Keratinocyte (primary cell): ENCODE measurements at regions not wholly inside any gene's neighbourhood (a gene's known extent, or its start where the extent isn't known, plus 50 kb on each side); places are given as distances from the start of the nearest gene placed in this dataset.

Source experiments
- DNase-seq: peaks from one replicate; pipeline ENCODE4 v3.0.0-alpha.2; 2011; ENCODE audit warnings: low read depth, missing footprints, low spot score
- FAIRE-seq: peaks from 2 replicates; lab custom pipeline; 2011; peaks lifted over from hg19 to GRCh38; lab: Jason Lieb, UNC
- H2AFZ ChIP-seq: 2 replicates; pipeline ENCODE4 v1.6.0; 2012; ENCODE audit warnings: low read length, control low read depth, inconsistent platforms; ENCODE audit not compliant: control insufficient read depth
- H3K27ac ChIP-seq: 2 replicates; pipeline ENCODE4 v1.5.1; 2011; ENCODE audit warnings: low read length; ENCODE audit not compliant: control insufficient read depth, insufficient read depth
- H3K27me3 ChIP-seq: 3 replicates; pipeline ENCODE4 v1.6.0; 2011; ENCODE audit warnings: low read length; ENCODE audit not compliant: control insufficient read depth, insufficient read depth; ENCODE audit errors: extremely low read depth
- H3K36me3 ChIP-seq, 2 experiments: 2 replicates in 1 of 2; 3 replicates in 1 of 2; pipeline ENCODE4 v1.5.1; 2011; ENCODE audit warnings: low read length in 2 of 2, mild to moderate bottlenecking in 1 of 2; ENCODE audit not compliant: control insufficient read depth in 2 of 2, insufficient read depth in 2 of 2; ENCODE audit errors: extremely low read depth in 1 of 2
- H3K4me1 ChIP-seq: 3 replicates; pipeline ENCODE4 v1.5.1; 2011; ENCODE audit warnings: low read length; ENCODE audit not compliant: control insufficient read depth, insufficient read depth; ENCODE audit errors: extremely low read depth
- H3K4me2 ChIP-seq: 3 replicates; pipeline ENCODE4 v1.6.0; 2011; ENCODE audit warnings: low read depth, low read length; ENCODE audit not compliant: control insufficient read depth, insufficient read depth; ENCODE audit errors: extremely low read depth
- H3K4me3 ChIP-seq, 3 experiments: fragments of 200-600 bp in 1 of 3; sonication (generic) in 1 of 3; 2 replicates in 2 of 3; 3 replicates in 1 of 3; pipeline ENCODE4 v1.5.1; 2011 to 2016; ENCODE audit warnings: low read length in 3 of 3, mild to moderate bottlenecking in 3 of 3, control low read depth in 2 of 3, inconsistent platforms in 1 of 3, low read depth in 1 of 3, mixed read lengths in 1 of 3, mixed run types in 1 of 3, moderate library complexity in 1 of 3; ENCODE audit not compliant: control insufficient read depth in 2 of 3, insufficient read depth in 2 of 3; ENCODE audit errors: extremely low read depth in 1 of 3
- H3K79me2 ChIP-seq: 2 replicates; pipeline ENCODE4 v1.6.0; 2012; ENCODE audit warnings: low read length; ENCODE audit not compliant: control insufficient read depth, insufficient read depth
- H3K9ac ChIP-seq: 3 replicates; pipeline ENCODE4 v1.6.0; 2011; ENCODE audit warnings: low read length; ENCODE audit not compliant: control insufficient read depth, insufficient read depth; ENCODE audit errors: extremely low read depth
- H3K9me1 ChIP-seq: 3 replicates; pipeline ENCODE4 v1.6.0; 2011; ENCODE audit warnings: low read length; ENCODE audit not compliant: control insufficient read depth, insufficient read depth; ENCODE audit errors: extremely low read depth
- H3K9me3 ChIP-seq: 2 replicates; pipeline ENCODE4 v1.5.1; 2012; ENCODE audit warnings: low read depth, low read length; ENCODE audit not compliant: control insufficient read depth
- H4K20me1 ChIP-seq: 3 replicates; pipeline ENCODE4 v1.6.0; 2011; ENCODE audit warnings: low read length; ENCODE audit not compliant: control insufficient read depth, insufficient read depth; ENCODE audit errors: extremely low read depth
- CTCF ChIP-seq, 3 experiments: IDR thresholded peaks in 1 of 3; conservative IDR thresholded peaks in 1 of 3; optimal IDR thresholded peaks in 1 of 3; 2 replicates in 2 of 3; 3 replicates in 1 of 3; pipeline versions ENCODE3 to v1.5.1; 2011; ENCODE audit warnings: low read length in 3 of 3, mild to moderate bottlenecking in 3 of 3, moderate library complexity in 2 of 3, control low read depth in 1 of 3, inconsistent platforms in 1 of 3; ENCODE audit not compliant: insufficient read depth in 2 of 3; ENCODE audit errors: extremely low read depth in 1 of 3
- EZH2 ChIP-seq: IDR thresholded peaks from one replicate; pipeline ENCODE4 v1.6.1; 2012; ENCODE audit warnings: inconsistent platforms, mild to moderate bottlenecking, low read length, moderate library complexity
- dilution Hi-C: fragments of 300-500 bp; cut with MboI; formaldehyde crosslinking; loops from one replicate; pipeline ENCODE4 v1.7.0; 2020; ENCODE audit warnings: low sequenced_read_pairs; ENCODE audit not compliant: extremely low pct_ligation_motif_present

- FAIRE-seq, result no peak
- dilution Hi-C loops, result no loop called here
Observed at GRCh38 chr13:73857106-73857505, 277.1 kb downstream of the KLF12 start.

GRCh38 chr13:73851104-73851503 lies 283.1 kb downstream of the KLF12 start:
- Histone ChIP-seq H4K20me1 (no peaks in the 10 kb centered on the region), H3K9me1 (no peaks in the 10 kb centered on the region), H3K4me1 (no peaks in the 10 kb centered on the region), H3K4me3 (no peak overlapping the region), H3K36me3 (no peaks in the 10 kb centered on the region), H3K9me3 (no peaks in the 10 kb centered on the region), H3K79me2 (no peaks in the 10 kb centered on the region), H3K9ac (no peak overlapping the region), H3K27me3 (no peaks in the 10 kb centered on the region), H3K27ac (no peak overlapping the region), H2AFZ (no peak overlapping the region), H3K4me2 (no peak overlapping the region)
- DNase-seq, result no peak
- no peak for FAIRE-seq
- dilution Hi-C loops, result no loop called here
- no peak for TF ChIP-seq EZH2
- TF ChIP-seq CTCF (optimal IDR thresholded peaks at IDR 0.05 in 1 of 3, IDR thresholded peaks at IDR 0.05 in 1 of 3, conservative IDR thresholded peaks at IDR 0.05 in 1 of 3; ENCODE audit: extremely low read depth in 1 of 3, insufficient read depth in 2 of 3, low read length in 3 of 3), result no peak

More at GRCh38 chr13:73857106-73857505, 277.1 kb downstream of the KLF12 start:
- H3K9ac ChIP-seq, result no peak overlapping the region
- H4K20me1 ChIP-seq, result no peaks in the 10 kb centered on the region
- H3K4me2 ChIP-seq, result no peak overlapping the region
- no peaks in the 10 kb centered on the region for H3K27me3 ChIP-seq
- H3K4me1 ChIP-seq, result no peaks in the 10 kb centered on the region
- TF ChIP-seq CTCF (optimal IDR thresholded peaks at IDR 0.05 in 1 of 3, IDR thresholded peaks at IDR 0.05 in 1 of 3, conservative IDR thresholded peaks at IDR 0.05 in 1 of 3; ENCODE audit: extremely low read depth in 1 of 3, insufficient read depth in 2 of 3, low read length in 3 of 3) (no peak), EZH2 (no peak)
- H3K36me3 ChIP-seq, result no peaks in the 10 kb centered on the region
- DNase-seq, result no peak
- no peak overlapping the region for H3K27ac ChIP-seq
- H3K9me1 ChIP-seq, result no peaks in the 10 kb centered on the region
- H3K4me3 ChIP-seq, result no peak overlapping the region
- H2AFZ ChIP-seq, result no peak overlapping the region
- H3K79me2 ChIP-seq, result no peaks in the 10 kb centered on the region
- H3K9me3 ChIP-seq, result no peaks in the 10 kb centered on the region
